ENCODE measurements at regions not wholly inside any gene's neighbourhood (a gene's known extent, or its start where the extent isn't known, plus 50 kb on each side); places are given as distances from the start of the nearest gene placed in this dataset.

DNA sequence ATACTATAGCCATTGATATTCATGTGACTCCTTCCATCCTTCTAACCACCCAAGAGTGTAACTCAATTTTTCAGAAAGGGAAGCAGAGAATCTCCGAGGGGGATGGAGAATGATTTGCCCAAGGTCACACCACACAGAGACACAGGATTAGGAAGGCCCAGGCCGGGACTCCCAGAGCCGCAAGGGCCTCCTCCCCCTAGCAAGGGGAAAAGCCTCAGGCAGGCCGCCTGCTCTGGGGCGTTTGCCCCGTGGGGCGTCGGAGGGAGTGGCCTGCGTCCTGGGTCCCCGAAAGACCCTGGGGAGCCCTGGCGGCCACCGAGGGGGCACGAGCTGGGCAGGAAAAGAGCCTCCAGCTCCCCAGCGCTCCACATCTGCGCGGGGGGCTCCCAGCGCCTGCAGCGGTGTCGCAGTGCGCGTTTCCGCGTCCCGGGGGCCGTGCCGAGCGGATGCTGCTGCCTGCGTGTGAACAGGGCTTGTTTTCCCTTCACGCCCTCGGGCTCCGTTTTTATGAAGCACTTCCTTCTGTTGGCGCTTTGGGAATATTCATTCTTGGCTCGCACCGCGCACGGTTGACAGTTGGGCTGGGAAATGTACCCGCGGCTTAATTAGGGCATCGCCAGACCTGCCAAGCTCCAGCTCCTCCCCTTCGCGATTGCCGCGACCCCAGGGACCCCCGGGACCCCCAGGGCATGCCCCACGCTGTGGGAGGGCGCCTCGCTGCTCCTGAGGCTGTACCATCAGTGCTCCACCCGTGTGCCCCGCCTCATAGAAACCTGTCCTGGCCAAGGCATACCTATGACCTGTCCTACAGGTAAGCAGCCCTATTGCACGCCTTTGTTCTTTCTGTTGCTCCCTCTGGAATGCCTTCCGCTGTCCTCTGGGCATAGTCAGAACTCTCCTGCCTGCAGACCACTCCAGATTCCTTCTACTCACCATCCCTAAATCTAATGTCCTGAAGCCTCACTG, 158.9 kb upstream of the GLI2 start:
- Mint-ChIP-seq H3K27me3 (ENCODE audit: insufficient read depth, low read depth, poor library complexity) (peaks cover 65% of the 10 kb centered on the region), H3K9me3 (no peaks in the 10 kb centered on the region), H3K36me3 (ENCODE audit: low read depth) (no peaks in the 10 kb centered on the region), H3K27ac (no peak overlapping the region), H3K4me3 (peak overlapping the region; percentile 63), H3K4me1 (peaks cover 22% of the 10 kb centered on the region)
- no peak overlapping the region for H3K27ac ChIP-seq (ENCODE audit: low read depth)
- H3K27me3 ChIP-seq (ENCODE audit: insufficient read depth) = peaks cover 72% of the 10 kb centered on the region
- H3K79me2 ChIP-seq (replicated peaks; ENCODE audit: insufficient read depth) = no peaks in the 10 kb centered on the region
- peak overlapping the region; percentile 78 for H2AFZ ChIP-seq
- H4K20me1 ChIP-seq (replicated peaks; ENCODE audit: insufficient read depth) = no peaks in the 10 kb centered on the region
- DNase-seq (ENCODE audit: low spot score) (peak; percentile 49), ATAC-seq (peak; percentile 59)
- H3K4me1 ChIP-seq (ENCODE audit: insufficient read depth) = peaks cover 18% of the 10 kb centered on the region
- H3K4me2 ChIP-seq = peak overlapping the region; percentile 76
- peak overlapping the region; percentile 50 for H3K4me3 ChIP-seq
- H3K36me3 ChIP-seq (ENCODE audit: insufficient read depth) = no peaks in the 10 kb centered on the region
- no peaks in the 10 kb centered on the region for H3K9me2 ChIP-seq (ENCODE audit: insufficient read depth)
- no peak for TF ChIP-seq NANOG (IDR thresholded peaks at IDR 0.05; ENCODE audit: borderline replicate concordance)
- TF ChIP-seq POLR2AphosphoS5 (IDR thresholded peaks at IDR 0.05; ENCODE audit: low read depth) = no peak
- TF ChIP-seq ZNF331 (CRISPR knock-in tag; IDR thresholded peaks at IDR 0.05; ENCODE audit: low read depth) = no peak
- no peak for TF ChIP-seq JUNB (IDR thresholded peaks at IDR 0.05; ENCODE audit: unreplicated experiment)
- TF ChIP-seq, protein P1, sequence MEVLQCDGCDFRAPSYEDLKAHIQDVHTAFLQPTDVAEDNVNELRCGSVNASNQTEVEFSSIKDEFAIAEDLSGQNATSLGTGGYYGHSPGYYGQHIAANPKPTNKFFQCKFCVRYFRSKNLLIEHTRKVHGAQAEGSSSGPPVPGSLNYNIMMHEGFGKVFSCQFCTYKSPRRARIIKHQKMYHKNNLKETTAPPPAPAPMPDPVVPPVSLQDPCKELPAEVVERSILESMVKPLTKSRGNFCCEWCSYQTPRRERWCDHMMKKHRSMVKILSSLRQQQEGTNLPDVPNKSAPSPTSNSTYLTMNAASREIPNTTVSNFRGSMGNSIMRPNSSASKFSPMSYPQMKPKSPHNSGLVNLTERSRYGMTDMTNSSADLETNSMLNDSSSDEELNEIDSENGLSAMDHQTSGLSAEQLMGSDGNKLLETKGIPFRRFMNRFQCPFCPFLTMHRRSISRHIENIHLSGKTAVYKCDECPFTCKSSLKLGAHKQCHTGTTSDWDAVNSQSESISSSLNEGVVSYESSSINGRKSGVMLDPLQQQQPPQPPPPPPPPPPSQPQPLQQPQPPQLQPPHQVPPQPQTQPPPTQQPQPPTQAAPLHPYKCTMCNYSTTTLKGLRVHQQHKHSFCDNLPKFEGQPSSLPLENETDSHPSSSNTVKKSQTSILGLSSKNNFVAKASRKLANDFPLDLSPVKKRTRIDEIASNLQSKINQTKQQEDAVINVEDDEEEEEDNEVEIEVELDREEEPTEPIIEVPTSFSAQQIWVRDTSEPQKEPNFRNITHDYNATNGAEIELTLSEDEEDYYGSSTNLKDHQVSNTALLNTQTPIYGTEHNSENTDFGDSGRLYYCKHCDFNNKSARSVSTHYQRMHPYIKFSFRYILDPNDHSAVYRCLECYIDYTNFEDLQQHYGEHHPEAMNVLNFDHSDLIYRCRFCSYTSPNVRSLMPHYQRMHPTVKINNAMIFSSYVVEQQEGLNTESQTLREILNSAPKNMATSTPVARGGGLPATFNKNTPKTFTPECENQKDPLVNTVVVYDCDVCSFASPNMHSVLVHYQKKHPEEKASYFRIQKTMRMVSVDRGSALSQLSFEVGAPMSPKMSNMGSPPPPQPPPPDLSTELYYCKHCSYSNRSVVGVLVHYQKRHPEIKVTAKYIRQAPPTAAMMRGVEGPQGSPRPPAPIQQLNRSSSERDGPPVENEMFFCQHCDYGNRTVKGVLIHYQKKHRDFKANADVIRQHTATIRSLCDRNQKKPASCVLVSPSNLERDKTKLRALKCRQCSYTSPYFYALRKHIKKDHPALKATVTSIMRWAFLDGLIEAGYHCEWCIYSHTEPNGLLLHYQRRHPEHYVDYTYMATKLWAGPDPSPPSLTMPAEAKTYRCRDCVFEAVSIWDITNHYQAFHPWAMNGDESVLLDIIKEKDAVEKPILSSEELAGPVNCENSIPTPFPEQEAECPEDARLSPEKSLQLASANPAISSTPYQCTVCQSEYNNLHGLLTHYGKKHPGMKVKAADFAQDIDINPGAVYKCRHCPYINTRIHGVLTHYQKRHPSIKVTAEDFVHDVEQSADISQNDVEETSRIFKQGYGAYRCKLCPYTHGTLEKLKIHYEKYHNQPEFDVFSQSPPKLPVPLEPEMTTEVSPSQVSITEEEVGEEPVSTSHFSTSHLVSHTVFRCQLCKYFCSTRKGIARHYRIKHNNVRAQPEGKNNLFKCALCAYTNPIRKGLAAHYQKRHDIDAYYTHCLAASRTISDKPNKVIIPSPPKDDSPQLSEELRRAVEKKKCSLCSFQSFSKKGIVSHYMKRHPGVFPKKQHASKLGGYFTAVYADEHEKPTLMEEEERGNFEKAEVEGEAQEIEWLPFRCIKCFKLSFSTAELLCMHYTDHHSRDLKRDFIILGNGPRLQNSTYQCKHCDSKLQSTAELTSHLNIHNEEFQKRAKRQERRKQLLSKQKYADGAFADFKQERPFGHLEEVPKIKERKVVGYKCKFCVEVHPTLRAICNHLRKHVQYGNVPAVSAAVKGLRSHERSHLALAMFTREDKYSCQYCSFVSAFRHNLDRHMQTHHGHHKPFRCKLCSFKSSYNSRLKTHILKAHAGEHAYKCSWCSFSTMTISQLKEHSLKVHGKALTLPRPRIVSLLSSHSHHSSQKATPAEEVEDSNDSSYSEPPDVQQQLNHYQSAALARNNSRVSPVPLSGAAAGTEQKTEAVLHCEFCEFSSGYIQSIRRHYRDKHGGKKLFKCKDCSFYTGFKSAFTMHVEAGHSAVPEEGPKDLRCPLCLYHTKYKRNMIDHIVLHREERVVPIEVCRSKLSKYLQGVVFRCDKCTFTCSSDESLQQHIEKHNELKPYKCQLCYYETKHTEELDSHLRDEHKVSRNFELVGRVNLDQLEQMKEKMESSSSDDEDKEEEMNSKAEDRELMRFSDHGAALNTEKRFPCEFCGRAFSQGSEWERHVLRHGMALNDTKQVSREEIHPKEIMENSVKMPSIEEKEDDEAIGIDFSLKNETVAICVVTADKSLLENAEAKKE (CRISPR knock-in tag; IDR thresholded peaks at IDR 0.05) = no peak
- TF ChIP-seq, protein P2, sequence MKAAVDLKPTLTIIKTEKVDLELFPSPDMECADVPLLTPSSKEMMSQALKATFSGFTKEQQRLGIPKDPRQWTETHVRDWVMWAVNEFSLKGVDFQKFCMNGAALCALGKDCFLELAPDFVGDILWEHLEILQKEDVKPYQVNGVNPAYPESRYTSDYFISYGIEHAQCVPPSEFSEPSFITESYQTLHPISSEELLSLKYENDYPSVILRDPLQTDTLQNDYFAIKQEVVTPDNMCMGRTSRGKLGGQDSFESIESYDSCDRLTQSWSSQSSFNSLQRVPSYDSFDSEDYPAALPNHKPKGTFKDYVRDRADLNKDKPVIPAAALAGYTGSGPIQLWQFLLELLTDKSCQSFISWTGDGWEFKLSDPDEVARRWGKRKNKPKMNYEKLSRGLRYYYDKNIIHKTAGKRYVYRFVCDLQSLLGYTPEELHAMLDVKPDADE (IDR thresholded peaks at IDR 0.05) = no peak
- no peak for TF ChIP-seq REST (IDR thresholded peaks at IDR 0.05; ENCODE audit: unreplicated experiment)
- TF ChIP-seq CTCF (conservative IDR thresholded peaks at IDR 0.05; ENCODE audit: low read depth in 2 of 2) = no peak
- TF ChIP-seq ZNF114 (CRISPR knock-in tag; IDR thresholded peaks at IDR 0.05) = no peak
- no peak for TF ChIP-seq EZH2phosphoT487 (IDR thresholded peaks at IDR 0.05; ENCODE audit: unreplicated experiment)
- TF ChIP-seq STAT1 (IDR thresholded peaks at IDR 0.05; ENCODE audit: unreplicated experiment) = no peak
- no peaks in the 10 kb centered on the region for H3F3A ChIP-seq (replicated peaks; ENCODE audit: low read depth)
